ENCODE measurements at regions not wholly inside any gene's neighbourhood (a gene's known extent, or its start where the extent isn't known, plus 50 kb on each side); places are given as distances from the start of the nearest gene placed in this dataset.
"Not testable (repeated sequence)": the region's sequence is repeated elsewhere in the genome, so short reads cannot be mapped to it uniquely, and the experiment has no call there.

DNA sequence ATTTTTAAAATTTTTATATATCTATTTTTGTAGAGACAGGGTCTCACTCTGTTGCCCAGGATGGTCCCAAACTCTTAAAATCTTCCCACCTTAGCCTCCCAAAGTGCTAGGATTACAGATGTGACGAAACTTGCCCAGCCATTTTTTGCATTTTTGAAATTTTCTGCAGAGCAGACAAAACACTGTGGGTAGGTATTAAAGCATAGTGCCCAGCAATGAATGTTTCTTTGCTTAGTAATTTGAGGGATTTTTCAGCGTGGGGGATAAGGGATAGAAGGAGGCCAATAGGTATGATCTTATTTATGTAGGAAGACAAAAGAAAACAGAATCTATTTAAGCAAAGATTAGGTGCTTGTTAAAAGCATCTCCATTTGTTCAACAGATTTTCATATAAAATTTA lies 446.8 kb upstream of the DPH6 start:
- no peak for DNase-seq

DNA sequence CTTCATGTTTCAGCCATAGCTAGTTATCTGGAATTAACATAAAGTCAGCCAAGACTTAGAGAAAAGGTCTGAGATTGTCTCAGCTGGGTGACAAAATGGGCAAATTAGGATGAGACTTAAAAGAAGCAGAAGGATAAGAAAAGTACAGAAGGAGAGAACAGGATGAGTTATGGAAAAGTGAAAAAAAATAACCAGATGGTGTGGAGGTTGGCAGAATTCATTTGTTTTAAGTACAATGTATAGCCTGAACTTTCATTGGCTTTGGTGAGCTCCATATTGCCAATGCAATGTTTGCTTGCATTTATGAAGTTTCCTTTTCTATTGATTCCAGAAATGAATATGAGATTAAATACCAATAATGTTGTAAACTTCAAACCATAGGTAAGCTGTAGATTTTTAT lies 447.2 kb upstream of the DPH6 start:
- no peak for DNase-seq

DNA sequence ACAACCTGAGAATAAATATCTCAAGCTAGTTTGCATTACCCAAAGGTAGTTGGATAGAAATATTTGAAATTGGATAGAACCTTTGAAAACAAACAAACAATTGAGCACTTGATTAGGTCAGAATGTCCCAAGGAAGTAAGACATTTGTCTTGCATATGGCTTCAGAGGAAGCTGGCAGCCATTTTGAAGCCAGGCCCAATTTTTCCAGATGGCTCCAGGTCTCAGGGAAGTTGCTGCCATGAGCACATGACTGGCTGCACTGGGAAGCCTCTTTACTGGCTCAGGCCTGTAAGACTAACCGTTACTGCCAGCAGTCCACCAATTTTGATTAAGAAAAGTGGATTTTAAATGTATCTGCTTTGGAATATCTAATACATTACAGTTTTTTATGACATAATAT lies 448.9 kb upstream of the DPH6 start:
- DNase-seq: no peak

DNA sequence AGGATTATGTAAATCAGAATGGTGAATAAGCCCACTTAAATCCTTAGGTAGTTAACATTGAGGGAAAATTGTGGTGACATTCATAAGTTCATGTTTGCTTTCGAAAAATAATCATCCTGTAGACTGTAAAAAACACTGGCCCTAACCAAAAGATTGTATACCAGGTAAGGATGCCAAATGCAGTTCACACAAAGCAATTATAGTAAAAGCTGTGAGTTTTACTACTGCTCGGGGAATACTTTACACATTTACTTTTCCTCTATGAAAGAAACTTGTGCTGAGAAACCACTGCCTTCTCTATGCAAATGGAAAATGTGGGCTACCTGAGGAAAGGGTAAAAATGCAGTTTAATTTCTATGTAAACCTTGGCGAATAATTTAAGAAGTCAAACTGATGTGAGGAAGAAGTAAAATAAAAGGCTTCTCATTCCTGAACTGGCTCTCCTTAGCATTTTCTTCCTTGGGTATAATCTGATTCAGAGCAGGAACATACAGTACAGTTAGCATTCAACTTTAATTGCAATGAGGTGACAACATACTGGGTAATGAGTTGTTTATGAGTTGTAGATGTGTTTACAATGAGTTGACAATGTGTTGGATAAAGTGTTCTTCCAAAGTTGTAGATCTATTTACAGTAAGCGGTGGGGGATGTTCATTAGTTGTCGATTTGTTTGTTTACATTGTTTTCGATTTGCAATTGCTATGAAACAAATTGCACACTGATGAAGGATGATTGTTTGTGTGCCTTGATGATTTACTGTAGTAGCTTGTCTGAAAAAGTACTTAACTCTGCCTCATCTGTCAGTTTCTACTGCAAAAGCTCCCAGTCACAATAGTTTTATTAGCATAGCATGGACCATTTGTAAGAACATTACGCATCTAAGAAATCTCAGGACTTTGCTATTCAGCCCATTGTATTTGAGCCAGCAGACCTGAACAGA lies 453.0 kb upstream of the DPH6 start:
- no peak for DNase-seq

DNA sequence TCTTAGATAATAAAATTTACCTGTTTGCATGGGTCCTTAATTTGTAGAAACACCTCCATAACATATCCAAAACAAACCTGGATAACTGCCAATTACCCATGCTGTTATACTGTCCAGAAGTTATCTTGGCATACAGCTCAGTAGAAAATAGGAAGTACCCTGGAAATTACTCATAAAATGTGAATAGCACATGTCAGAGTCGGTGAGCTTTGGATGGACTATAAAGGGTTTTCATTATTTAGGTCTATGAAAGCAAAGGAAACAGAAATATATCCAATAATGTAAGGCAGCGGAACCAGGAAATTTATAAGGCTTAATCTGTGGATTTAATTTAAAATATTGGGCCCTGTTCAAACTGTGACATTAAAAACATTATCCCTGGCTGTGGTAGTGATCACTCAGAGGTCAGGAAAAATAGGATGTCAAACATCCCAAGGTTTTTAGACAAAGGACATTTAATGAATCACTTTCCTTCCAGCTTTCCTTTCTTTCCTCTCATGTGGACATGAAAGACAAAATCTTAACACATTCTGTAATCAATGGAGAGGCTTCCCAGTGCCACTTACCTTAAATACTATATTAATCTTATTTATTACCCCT lies 459.0 kb upstream of the DPH6 start:
- DNase-seq: no peak

DNA sequence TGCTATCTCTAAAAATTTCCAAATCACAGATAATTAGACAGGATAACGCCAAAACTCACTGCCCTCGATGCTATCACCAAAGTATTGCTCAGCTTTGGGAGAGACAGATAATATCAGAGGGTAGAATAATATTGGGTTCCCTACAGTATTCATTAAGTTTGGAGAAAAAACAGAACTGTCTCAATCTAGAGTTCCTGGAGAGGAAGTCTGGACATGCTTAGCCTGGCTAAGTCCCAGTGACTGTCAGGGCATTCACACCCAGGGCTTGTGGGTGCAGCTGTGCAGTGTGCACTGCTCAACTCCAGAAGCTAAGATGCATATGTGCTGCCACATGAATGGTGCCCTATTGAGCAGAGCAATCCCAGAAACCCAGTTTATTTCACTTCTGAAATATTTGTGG lies 459.6 kb upstream of the DPH6 start:
- no peak for DNase-seq

DNA sequence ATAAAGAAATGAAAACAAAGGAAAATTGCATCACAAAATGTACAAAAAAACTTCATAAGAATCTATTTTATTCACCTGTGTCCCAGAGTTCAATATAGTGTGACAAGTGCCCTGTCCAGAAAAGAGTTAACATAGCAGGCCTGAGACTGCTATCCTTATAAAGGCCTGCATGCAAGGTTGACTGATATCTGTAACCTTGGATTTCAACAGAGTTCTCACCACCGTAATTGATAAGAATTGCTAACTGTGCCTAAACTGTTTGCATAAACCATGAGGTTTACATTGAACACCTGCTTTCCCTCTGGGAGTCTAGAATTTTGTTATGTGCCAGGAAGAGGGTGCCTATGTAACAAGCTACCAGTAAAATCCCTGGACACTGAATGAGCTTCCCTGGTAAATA lies 461.7 kb upstream of the DPH6 start:
- no peak for DNase-seq

DNA sequence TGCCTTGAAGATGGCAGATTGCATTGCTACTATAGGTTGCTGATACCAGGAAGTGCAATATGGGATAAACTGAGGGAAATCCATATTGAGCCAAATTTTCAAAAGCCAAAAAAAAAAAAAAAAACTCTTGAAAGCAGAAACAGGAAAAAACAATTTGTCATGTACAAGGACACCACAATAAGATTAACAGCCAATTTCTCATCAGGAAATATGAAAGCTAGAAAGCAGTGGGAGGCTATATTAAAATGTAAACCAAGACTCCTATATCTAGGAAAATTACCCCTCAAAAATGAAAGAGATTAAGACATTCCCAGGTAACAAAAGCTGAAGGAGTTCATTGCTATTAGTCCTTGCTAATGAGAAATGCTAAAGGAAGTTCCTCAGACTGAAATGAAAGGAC lies 462.8 kb upstream of the DPH6 start:
- DNase-seq: no peak

DNA sequence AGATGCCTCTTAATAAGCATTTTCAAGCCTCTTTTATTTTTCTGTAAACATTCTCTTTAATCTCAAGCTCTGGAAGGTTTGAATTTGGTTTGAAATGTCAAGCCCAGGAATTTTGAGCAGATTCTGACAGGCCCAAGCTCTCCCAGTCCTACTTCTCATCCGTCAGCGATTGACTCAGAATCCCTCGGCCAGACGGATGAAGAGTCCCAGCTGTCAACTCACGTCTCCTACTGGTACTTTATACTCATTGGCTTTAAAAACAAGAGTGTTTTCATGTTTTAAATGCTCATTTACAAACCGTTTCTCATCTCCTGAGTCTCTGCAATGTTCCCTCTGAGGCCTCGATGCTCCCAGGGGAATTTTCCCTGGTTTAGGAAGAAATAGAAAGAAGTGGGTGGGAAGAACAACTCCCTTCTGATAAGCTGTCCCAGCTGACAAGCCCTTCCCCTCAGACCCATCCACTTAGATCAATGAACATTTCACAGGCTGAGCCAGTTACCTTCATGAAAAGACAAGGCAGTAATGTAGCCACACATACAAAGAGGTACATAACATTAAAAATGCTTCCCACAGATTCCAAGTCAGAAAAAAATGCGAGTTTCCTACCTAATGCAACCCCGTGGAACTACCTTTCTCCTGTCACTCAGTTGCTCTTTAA lies 478.2 kb upstream of the DPH6 start:
- no peak for DNase-seq

DNA sequence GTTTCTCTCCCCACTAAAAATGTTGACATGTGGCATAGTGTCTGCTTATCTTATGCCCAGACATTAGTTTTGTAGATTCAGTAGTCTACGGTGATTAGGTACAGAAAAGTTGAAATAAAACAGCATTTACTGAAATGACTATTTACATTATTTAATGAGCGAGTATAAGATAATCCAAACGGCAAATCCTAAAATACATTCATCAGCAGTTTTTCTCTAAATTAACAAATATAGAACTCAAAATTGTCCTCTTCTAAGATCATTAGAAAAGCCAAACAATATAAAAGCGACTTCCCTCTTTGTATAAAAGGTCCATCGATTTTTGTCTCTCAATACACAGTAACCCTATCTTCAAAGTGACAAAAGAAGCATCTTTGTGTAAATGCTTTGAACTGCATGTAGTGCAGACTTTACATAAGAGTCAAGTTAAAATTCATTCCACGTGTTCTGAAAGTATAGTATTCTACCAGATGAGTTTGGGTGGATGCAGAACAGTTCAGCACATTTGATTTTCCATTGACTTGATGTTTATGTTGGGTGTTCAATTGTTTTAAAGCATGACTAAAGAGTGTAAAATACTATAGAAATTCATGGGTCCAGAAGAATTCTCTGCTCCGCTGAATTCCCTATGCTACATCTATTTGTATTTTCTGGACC lies 480.8 kb upstream of the DPH6 start:
- no peak for DNase-seq

DNA sequence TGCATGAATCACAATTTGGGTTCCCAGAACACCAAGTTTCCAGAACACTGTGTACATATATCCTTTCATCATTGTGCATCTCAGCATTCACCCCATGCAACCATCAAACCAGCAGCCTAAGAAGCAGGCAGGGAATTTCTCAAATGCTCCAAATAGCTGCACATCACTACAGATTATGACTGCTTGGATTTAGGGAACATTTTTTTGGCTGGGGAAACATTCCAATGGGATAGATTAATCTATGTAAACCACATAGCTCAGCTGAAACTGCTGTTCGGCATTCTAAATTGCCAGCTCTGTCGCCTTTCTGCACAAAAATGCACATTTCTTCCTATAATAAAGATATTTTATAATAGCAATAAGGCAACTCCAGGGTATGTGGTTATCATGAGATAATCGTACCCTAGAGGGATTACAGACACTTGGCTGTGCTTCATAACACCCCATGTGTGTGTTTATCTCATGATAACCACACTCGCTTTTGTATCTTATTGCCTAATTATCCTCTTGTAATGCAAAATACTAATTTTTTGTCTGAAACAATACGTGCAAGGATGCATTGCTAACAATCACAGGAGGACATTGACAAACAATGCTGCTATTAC lies 483.7 kb upstream of the DPH6 start:
- peak; percentile 68 for DNase-seq

DNA sequence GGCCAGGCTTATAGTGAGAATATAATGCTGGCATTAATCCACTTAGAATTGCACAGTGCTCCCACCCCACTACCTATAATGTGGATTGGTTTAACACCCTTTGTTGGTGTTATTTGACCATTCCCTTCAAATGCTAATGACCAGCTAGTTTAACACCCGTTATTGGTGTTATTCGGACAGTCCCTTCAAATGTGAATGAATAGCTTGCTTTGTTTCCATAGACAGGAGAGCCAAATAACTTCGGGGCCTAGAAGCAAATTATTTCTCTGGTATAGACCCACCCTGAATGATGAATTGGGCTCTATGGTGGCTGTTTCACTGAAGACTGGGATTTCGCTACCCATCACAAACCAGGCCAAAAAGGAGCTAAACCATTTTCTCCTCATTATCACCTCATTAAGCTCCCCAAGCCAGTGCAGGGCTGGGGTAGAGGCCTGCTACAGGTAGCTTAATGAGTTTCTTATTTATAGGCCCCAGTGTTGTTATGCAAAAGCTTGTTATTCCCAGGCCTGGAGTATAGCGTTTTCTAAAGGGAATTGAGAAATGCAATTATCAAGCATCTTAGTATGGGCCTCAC lies 494.1 kb upstream of the DPH6 start:
- DNase-seq: no peak

DNA sequence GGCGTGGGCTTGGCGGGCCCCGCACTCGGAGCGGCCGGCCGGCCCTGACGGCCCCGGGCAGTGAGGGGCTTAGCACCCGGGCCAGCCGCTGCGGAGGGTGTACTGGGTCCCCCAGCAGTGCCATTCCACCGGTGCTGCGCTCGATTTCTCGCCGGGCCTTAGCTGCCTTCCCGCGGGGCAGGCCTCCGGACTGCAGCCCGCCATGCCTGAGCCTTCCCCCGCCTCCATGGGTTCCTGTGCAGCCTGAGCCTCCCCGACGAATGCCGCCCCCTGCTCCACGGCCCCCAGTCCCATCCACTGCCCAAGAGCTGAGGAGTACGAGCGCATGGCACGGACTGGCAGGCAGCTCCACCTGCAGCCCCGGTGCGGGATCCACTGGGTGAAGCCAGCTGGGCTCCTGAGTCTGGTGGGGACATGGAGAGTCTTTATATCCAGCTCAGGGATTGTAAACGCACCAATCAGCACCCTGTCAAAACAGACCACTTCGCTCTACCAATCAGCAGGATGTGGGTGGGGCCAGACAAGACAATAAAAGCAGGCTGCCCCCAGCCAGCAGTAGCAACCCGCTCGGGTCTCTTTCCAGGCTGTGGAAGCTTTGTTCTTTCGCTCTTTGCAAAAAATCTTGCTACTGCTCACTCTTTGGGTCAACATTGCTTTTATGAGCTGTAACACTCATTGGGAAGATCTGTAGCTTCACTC lies 501.2 kb upstream of the DPH6 start:
- not testable (repeated sequence) for DNase-seq

DNA sequence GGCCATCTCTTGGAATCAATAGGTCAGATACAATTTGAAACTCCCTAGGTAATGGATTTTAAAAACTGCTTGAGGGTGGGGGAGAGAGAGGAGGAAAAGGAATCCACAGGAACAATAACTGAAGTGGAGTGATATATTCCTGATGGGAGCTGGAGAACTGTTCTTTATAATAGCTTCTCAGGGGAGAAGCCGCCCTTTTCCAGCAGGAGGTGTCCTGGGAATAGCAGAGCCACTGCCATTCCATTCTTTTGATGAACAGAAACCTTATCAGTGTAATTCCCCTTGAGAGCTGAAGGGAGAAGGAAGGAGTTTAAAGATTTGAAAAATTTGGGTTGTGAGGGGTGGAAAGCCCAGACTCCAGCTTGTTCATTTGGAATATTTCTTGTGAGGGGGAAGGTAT lies 504.9 kb upstream of the DPH6 start:
- DNase-seq: no peak

DNA sequence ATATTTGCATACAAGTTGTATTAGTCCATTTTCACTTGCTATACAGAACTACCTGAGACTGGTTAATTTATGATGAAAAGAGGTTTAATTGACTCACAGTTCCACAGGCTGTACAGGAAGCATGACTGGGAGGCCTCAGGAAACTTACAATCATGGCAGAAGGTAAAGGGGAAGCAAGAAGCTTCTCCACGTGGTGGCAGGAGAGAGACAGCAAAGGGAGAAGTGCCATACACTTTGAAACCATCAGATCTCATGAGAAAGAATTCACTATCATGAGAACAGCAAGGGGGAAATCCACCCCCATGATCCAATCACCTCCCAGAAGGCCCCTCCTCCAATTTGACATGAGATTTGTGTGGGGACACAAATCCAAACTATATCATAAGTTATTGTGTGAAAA lies 506.7 kb upstream of the DPH6 start:
- DNase-seq: not testable (repeated sequence)

DNA sequence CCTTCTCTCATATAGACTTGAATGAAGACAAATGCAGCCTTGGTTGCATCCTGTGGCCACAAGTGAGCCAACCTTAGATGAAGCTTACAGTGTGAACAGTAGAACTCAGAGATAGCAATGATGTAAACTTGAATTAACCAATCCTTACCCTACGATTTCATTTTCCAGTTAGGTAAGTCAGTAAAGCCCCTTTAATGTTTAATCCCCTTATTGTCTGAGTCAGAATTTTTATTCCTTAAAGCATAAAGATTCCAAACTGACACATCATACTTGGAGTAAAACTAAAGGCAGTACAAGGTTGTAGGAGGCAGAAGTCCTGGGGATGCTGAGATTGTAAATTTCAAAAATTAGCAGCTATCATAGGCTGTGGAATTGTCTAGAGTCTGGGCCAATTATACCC lies 507.8 kb upstream of the DPH6 start:
- DNase-seq: no peak

DNA sequence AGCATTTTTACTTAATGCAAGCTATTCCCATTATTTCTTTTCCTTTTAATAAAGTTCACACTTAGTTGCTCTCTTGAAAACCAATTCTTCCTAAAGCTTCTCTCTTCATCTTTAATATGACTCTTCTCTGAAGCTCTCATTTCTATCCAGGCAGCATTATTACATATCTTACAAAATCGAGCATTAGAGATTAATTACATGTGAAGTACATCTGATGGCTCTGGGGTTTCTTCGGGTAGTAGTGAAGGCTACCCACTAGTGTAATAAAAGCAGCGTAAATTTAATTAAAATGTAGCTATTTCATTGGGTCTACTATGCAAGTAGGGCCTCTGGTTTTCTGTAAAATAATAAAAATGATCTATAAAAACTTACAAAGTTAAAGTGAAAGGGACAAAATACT lies 513.6 kb upstream of the DPH6 start:
- DNase-seq: no peak

DNA sequence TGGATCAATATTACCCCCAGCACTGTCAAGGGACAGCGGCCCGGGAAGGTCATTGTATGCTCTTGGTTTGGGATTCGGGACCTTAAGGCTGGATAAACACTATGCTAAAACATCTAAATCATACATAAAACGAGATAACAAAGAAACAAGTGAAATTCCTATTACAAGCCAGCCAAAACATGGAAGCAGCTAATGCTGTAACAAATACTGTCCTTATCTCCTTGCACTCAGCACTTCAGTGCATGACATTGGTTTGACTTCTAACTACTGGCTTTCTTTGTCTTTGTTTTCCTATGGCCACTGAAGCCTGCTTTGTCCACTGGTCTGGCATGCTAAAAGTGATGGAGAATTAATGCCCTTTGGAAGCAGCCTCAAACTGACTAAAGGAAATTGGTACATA lies 516.4 kb upstream of the DPH6 start:
- no peak for DNase-seq

DNA sequence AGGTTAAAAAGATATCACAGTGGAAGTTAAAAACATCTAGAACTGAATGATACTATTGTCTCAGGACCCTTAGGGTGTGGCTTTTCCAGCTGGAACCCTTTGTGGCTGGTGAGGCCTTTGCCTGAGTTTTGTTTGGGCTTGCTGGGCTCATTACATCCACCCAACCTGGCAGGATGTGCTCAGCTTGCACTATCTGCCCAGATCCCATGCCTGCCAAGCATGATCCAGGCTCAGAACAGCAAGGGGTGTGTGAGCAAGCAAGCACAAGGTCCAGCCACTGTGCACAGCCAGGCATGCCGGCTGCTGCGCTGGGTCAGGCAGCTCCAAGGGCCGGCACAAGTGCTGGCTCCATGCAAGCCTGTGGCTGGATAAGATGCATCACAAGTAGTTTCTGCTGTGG lies 512.7 kb upstream of the CDIN1 start:
- no peak for DNase-seq

DNA sequence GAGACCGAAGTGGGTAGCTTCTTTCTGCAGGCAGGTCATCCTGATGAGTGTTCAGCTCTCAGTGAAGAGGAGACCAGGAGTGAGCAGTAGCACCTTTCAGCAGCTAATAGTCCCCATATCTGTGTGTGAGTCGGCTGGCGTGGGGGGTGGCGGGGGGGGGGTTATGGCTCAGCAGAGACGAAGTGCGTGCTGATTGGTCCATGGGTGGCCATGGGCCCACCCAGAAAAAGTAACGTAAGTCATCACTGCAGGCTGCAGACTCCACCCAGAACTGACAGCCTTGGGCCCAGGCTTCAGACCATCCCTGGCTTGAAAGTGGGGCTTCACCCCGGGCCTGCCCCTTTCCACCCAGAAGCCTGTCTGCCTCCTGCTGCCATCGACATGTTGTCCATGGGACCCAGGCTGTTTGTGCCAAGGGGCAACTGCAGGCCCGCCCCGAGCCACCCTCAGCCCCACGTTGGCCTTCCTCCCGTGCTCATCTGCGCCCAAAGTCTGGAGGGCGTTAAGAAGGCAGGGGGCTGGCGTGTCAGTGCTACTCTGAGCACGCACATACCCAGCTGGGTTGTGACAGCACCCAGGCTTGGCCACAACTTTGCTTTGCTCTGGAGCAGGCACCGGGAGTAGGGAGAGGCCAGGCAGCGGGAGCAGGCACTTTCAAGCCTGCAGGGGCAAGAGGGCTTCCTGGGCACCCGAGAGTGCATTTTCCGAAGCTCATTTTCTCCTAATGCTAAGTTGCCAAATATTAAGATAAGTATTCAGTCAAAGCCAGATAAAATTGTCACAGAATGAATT lies 511.7 kb upstream of the CDIN1 start:
- no peak for DNase-seq

DNA sequence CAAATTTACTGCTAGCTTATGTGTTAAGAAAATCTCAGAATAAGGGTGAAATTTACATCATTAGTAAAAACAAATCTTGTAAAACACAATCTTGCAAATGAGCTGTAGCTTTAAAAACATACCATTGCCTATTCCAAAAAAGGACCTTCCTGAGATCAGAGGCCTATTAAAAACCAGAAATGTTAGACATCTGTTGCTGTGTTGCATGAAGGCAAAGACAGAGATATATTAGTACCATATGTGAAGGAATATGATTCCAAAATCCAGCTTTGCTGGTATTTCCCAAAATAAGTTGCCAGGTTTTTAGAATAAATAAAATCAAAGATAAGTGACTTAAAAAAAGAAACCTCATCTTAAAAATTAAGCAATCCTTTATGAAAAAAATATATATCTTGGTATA lies 504.1 kb upstream of the CDIN1 start:
- DNase-seq: peak; percentile 68
